GM10248 (cell line): ENCODE measurements at regions not wholly inside any gene's neighbourhood (a gene's known extent, or its start where the extent isn't known, plus 50 kb on each side); places are given as distances from the start of the nearest gene placed in this dataset.
"Not testable (repeated sequence)": the region's sequence is repeated elsewhere in the genome, so short reads cannot be mapped to it uniquely, and the experiment has no call there.

ENCODE experiments used
- CTCF ChIA-PET: fragments of 300-600 bp; sonication (Branson Sonifier 250); formaldehyde crosslinking; extraction: SDS; loops from one replicate; lab custom pipeline; 2021; ENCODE audit warnings: antibody characterized with exemption; lab: Yijun Ruan, JAX
- POLR2A ChIA-PET: fragments of 350-650 bp; sonication (Branson Sonifier 250); formaldehyde crosslinking; extraction: SDS; loops from one replicate; lab custom pipeline; 2020; ENCODE audit warnings: antibody characterized with exemption; lab: Yijun Ruan, JAX
- DNase-seq: peaks from one replicate; pipeline ENCODE4 v3.0.0; 2012; ENCODE audit errors: extremely low spot score
- TF ChIP-seq, protein P1 (sequence below): IDR thresholded peaks from 2 replicates; pipeline ENCODE4 v1.5.1; 2012; ENCODE audit warnings: mild to moderate bottlenecking, low read depth; ENCODE audit errors: extremely low read depth, missing control alignments, control extremely low read depth

GRCh38 chr13:99731747-99732146 is 230.5 kb downstream of the TM9SF2 start:
- no peak for DNase-seq
- POLR2A ChIA-PET: no interaction called here
- CTCF ChIA-PET: interaction anchor here (0.9 kb wide), 1 partner anchor 14 kb away, joined by 3 read pairs; no protein-coding TSS in a partner anchor
- TF ChIP-seq, protein P1, sequence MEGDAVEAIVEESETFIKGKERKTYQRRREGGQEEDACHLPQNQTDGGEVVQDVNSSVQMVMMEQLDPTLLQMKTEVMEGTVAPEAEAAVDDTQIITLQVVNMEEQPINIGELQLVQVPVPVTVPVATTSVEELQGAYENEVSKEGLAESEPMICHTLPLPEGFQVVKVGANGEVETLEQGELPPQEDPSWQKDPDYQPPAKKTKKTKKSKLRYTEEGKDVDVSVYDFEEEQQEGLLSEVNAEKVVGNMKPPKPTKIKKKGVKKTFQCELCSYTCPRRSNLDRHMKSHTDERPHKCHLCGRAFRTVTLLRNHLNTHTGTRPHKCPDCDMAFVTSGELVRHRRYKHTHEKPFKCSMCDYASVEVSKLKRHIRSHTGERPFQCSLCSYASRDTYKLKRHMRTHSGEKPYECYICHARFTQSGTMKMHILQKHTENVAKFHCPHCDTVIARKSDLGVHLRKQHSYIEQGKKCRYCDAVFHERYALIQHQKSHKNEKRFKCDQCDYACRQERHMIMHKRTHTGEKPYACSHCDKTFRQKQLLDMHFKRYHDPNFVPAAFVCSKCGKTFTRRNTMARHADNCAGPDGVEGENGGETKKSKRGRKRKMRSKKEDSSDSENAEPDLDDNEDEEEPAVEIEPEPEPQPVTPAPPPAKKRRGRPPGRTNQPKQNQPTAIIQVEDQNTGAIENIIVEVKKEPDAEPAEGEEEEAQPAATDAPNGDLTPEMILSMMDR: no peak

DNA sequence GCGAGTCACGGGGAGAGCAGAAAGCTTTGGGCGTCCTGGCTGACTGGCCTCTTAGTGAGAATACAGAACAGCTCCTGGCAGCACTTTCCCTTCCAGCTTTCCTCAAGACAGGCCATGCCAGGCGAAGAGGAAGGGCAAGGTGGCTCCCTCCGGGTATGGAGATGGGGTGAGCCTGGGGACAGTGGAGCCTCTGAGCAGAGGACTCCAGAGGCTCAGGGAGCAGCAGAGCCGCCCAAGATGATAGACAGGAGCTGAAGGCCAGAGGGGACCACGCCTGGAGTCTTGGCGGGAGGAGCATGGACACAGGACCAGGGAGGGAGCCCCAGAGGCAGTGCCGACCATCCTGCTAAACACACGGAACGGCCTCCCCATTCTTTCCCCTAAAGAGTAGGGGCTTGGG is 229.1 kb downstream of the TM9SF2 start:
- ChIA-PET CTCF (no interaction called here), POLR2A (no interaction called here)
- DNase-seq: no peak
- TF ChIP-seq, protein P1: no peak

DNA sequence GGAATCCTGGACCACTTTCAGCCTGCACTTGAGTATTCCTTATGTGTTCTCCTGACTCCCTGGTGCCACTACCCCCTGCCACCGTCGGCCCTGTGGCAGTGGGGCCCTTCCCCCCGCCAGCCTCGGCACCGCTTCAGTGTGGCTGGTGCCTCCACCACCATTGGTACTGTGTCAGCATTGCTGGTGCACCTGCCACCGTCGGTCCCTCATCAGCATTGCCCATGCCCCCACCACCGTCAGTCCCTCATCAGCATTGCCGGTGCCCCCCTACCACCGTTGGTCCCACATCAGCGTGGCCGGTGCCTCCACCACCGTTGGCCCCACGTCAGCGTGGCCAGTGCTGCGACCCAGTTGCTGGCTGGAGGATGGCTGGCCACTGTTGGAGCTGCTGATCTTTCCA is 228.5 kb downstream of the TM9SF2 start:
- TF ChIP-seq, protein P1: no peak
- ChIA-PET CTCF (no interaction called here), POLR2A (no interaction called here)
- no peak for DNase-seq

DNA sequence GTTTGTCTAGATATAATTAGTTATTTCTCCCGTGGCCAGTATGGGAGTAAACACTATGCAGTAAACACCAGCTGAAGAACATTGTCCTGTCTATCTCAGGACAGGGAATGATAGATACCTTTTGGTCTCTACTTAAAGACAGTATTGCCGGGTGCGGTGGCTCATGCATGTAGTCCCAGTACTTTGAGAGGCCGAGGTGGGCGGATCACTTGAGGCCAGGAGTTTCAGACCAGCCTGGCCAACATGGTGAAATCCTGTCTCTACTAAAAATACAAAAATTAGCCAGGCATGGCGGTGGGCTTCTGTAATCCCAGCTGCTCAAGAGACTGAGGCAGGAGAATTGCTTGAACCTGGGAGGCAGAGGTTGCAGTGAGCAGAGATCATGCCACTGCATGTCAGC is 226.4 kb downstream of the TM9SF2 start:
- DNase-seq, POLR2A ChIA-PET, CTCF ChIA-PET: not testable (repeated sequence)

- ChIA-PET POLR2A (no interaction called here), CTCF (no interaction called here)
- DNase-seq: no peak
- TF ChIP-seq, protein P1: no peak
Observed at GRCh38 chr13:99726282-99726894, 225.1 kb downstream of the TM9SF2 start.

DNA sequence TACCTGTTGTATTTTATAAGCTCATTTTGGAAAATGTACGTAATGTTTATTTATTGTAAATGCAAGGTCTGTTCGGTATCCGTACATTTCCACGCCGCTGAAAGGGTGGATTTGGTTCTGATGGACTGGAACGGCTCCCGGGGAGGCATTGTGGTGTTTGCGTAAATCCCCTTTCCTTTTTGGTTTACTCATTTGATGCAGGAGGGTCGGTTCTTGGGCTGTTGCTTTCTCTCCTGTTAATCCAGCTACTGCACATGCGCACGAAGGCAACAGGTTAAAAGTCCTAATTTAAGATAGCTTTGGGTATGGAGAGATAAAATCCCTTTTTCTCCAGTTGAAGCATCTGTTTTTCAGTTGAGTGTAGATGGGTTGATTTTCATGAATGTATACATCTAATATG is 224.4 kb downstream of the TM9SF2 start:
- no peak for DNase-seq
- POLR2A ChIA-PET: no interaction called here
- CTCF ChIA-PET: interaction anchor here (1.3 kb wide), 1 partner anchor 70 kb away, joined by 3 read pairs; no protein-coding TSS in a partner anchor
- TF ChIP-seq, protein P1: no peak

DNA sequence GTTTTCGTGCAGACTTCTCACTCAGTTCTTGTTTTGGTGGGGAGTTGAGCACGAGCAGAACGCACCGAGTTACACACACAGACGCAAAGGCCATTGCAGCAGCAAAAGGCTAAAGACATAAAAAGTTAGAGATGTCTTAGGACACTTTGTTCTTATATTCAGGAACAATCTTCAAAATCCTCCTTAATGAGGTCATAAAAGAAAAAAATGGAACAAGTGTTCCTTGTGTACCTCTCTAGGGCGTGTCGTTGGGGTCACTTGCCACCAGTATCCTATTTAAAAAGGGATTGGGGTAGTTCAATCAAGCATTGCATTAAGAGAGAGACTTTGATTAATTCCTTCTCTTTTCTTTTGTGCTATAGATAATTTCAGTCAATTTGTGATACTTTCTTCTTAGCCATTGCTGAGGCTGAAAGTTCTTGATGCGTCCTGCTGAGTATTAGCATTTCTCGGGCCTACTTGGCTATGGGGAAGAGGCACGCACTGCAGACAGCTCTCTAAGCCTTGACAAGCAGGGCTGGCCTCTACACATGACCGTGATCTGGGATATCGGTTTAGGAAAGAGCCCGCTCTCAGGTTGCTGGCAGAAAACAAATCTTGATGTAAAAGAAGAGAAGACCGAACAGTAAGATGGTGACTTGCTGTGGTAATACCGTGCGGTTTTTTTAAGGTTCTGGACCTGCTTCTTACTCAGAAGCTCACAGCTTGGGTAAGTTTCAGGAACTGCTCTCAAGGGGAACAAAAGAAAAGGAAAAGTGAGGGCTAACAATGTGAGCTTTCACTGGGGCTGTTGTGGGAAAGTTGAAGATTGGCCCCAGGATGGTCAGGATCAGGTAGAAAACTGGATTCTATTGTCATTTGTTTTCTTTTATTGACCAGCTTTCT is 223.6 kb downstream of the TM9SF2 start:
- DNase-seq: no peak
- ChIA-PET POLR2A (no interaction called here), CTCF (interaction anchor here (1.2 to 1.3 kb wide), 2 partner anchors 11 to 69 kb away, joined by 3 read pairs; no protein-coding TSS in a partner anchor)
- TF ChIP-seq, protein P1: no peak
